GM13977 (cell line): ENCODE measurements at regions not wholly inside any gene's neighbourhood (a gene's known extent, or its start where the extent isn't known, plus 50 kb on each side); places are given as distances from the start of the nearest gene placed in this dataset.

ENCODE experiments used
- DNase-seq: peaks from one replicate; pipeline ENCODE4 v3.0.0; 2012; ENCODE audit warnings: low spot score
- CTCF ChIP-seq: IDR thresholded peaks from 2 replicates; pipeline ENCODE4 v1.5.1; 2012; ENCODE audit warnings: mild to moderate bottlenecking, control low read depth; ENCODE audit not compliant: insufficient read depth; ENCODE audit errors: extremely low read depth, missing control alignments
- in situ Hi-C: fragments of 300-500 bp; cut with MboI; formaldehyde crosslinking; loops from one replicate; pipeline ENCODE4 v1.12.0; 2022; ENCODE audit warnings: low sequenced_read_pairs, low pct_unique_long_range_greater_than_20kb, mixed read lengths, inconsistent platforms; ENCODE audit not compliant: unreplicated experiment

DNA sequence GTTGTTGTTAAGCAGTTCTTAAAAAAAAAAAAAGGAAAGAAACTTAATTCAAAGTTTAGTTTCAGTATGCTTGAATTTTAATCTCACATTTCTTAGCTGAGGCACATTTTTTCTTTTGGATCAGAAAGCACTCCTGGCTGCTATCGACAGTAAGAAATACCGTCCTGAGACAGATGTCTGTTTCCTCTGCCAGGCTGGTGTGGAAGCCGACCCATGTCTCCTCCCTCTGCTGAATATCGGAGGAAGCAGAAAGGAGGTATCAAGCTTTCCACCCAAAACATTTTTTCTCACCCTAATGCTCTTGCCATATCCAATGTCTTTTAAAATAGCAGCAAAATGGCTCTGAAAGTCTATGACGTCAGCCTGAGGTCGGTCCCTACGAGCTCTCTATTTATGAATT lies 208.1 kb downstream of the TLE4 start:
- in situ Hi-C loops: no loop called here
- no peak for TF ChIP-seq CTCF
- no peak for DNase-seq

GRCh38 chr9:79778581-79778980 lies 206.8 kb downstream of the TLE4 start:
- TF ChIP-seq CTCF: no peak
- no peak for DNase-seq
- in situ Hi-C loops: no loop called here

DNA sequence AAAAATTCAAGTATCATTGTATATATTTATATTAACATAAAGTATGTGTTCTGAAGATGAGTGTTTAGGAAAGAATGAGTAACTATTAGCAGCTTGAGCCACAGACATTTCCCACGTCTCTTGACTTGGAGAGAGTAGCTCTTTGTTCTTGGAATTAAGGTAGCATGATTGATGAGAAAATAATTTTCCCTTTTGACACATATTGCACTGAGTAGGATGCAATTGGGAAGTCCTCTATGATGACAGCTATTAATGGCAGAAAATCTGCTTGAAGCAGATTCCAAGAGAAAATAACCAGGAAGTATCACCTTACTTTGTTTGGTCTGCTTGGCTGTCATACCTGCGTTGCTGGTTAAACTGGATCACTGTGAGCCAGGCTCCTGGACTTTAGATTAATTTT lies 204.8 kb downstream of the TLE4 start:
- in situ Hi-C loops: no loop called here

More for the DNA sequence above, 204.8 kb downstream of the TLE4 start:
- DNase-seq: no peak
- no peak for TF ChIP-seq CTCF
